ENCODE measurements at regions not wholly inside any gene's neighbourhood (a gene's known extent, or its start where the extent isn't known, plus 50 kb on each side); places are given as distances from the start of the nearest gene placed in this dataset.

DNA sequence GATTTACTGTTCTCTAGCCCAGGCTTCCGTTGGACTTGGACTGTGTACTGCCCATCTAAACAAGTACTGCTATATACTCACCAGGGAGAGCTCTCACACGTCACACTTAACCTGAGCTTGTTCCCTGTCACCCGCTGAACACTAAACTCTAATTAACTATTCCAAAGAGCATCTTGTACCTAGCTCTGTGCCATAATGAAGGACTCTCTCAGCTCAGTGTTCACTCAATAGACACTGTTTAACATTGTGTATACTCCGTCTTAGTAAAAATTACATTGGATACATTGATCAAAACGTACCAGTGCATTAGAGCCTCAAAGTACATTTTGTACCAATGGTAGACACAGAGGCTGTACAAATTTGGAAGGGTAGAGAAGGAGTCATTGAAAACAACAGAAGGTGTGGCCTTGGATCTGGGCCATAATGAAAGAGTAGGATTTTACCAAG is 55.4 kb upstream of the EPHA7 start:
- TF ChIP-seq, protein P1, sequence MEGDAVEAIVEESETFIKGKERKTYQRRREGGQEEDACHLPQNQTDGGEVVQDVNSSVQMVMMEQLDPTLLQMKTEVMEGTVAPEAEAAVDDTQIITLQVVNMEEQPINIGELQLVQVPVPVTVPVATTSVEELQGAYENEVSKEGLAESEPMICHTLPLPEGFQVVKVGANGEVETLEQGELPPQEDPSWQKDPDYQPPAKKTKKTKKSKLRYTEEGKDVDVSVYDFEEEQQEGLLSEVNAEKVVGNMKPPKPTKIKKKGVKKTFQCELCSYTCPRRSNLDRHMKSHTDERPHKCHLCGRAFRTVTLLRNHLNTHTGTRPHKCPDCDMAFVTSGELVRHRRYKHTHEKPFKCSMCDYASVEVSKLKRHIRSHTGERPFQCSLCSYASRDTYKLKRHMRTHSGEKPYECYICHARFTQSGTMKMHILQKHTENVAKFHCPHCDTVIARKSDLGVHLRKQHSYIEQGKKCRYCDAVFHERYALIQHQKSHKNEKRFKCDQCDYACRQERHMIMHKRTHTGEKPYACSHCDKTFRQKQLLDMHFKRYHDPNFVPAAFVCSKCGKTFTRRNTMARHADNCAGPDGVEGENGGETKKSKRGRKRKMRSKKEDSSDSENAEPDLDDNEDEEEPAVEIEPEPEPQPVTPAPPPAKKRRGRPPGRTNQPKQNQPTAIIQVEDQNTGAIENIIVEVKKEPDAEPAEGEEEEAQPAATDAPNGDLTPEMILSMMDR (IDR thresholded peaks at IDR 0.05): no peak
- TF ChIP-seq POLR2A (IDR thresholded peaks at IDR 0.05): no peak

Data from right lobe of liver (tissue), 4 donors.